ENCODE measurements at regions not wholly inside any gene's neighbourhood (a gene's known extent, or its start where the extent isn't known, plus 50 kb on each side); places are given as distances from the start of the nearest gene placed in this dataset.

- peaks cover 3% of the 10 kb centered on the region for H3K9me3 Mint-ChIP-seq
- no peak overlapping the region for H3K4me3 Mint-ChIP-seq
- ChIA-PET POLR2A (no interaction called here), CTCF (no interaction called here)
- DNase-seq = no peak
- H3K36me3 Mint-ChIP-seq (ENCODE audit: low read depth) = peaks cover 2% of the 10 kb centered on the region
- H3K4me1 Mint-ChIP-seq = peaks cover 24% of the 10 kb centered on the region
- no peak overlapping the region for H3K27ac Mint-ChIP-seq
- peaks cover 4% of the 10 kb centered on the region for H3K27me3 Mint-ChIP-seq
These were observed 383.6 kb downstream of the GADD45G start for GRCh38 chr9:89988458-89988857.

- no peaks in the 10 kb centered on the region for H3K9me3 Mint-ChIP-seq
These were observed 386.5 kb downstream of the GADD45G start for GRCh38 chr9:89991204-89991790.

GRCh38 chr9:89992326-89993198, 387.8 kb downstream of the GADD45G start:
- Mint-ChIP-seq H3K9me3 (no peaks in the 10 kb centered on the region), H3K27me3 (peaks cover 3% of the 10 kb centered on the region), H3K4me1 (no peaks in the 10 kb centered on the region), H3K36me3 (ENCODE audit: low read depth) (no peaks in the 10 kb centered on the region), H3K27ac (no peak overlapping the region), H3K4me3 (no peak overlapping the region)
- ChIA-PET POLR2A (no interaction called here), CTCF (interaction anchor here (0.9 to 2.3 kb wide), 5 partner anchors 9 to 390 kb away, joined by 3 to 8 read pairs (median 3); no protein-coding TSS in a partner anchor)
- DNase-seq = no peak

More at GRCh38 chr9:89991204-89991790, 386.5 kb downstream of the GADD45G start:
- DNase-seq = no peak
- Mint-ChIP-seq H3K4me1 (no peaks in the 10 kb centered on the region), H3K27me3 (peaks cover 4% of the 10 kb centered on the region), H3K36me3 (ENCODE audit: low read depth) (no peaks in the 10 kb centered on the region), H3K27ac (no peak overlapping the region), H3K4me3 (no peak overlapping the region)
- CTCF ChIA-PET = interaction anchor here (0.9 to 2.3 kb wide), 4 partner anchors 8 to 106 kb away, joined by 3 to 8 read pairs (median 4); no protein-coding TSS in a partner anchor
- POLR2A ChIA-PET = no interaction called here

- no peak overlapping the region for H3K4me3 Mint-ChIP-seq
- DNase-seq = no peak
- no peaks in the 10 kb centered on the region for H3K27me3 Mint-ChIP-seq
- H3K36me3 Mint-ChIP-seq (ENCODE audit: low read depth) = no peaks in the 10 kb centered on the region
- ChIA-PET CTCF (interaction anchor here (2.0 kb wide), 1 partner anchor 9 kb away, joined by 7 read pairs; no protein-coding TSS in a partner anchor), POLR2A (no interaction called here)
- no peaks in the 10 kb centered on the region for H3K9me3 Mint-ChIP-seq
- H3K27ac Mint-ChIP-seq = no peak overlapping the region
- H3K4me1 Mint-ChIP-seq = peaks cover 8% of the 10 kb centered on the region
These were observed 389.1 kb downstream of the GADD45G start for GRCh38 chr9:89993678-89994630.

GRCh38 chr9:89994988-89995613, 390.3 kb downstream of the GADD45G start:
- ChIA-PET CTCF (interaction anchor here (0.6 to 2.0 kb wide), 2 partner anchors 11 to 12 kb away, joined by 3 to 7 read pairs; no protein-coding TSS in a partner anchor), POLR2A (no interaction called here)
- H3K27ac Mint-ChIP-seq = peak overlapping the region; percentile 14
- H3K9me3 Mint-ChIP-seq = no peaks in the 10 kb centered on the region
- DNase-seq = no peak
- H3K36me3 Mint-ChIP-seq (ENCODE audit: low read depth) = no peaks in the 10 kb centered on the region
- no peaks in the 10 kb centered on the region for H3K27me3 Mint-ChIP-seq
- no peak overlapping the region for H3K4me3 Mint-ChIP-seq
- H3K4me1 Mint-ChIP-seq = peaks cover 20% of the 10 kb centered on the region

- no peak overlapping the region for H3K27ac Mint-ChIP-seq
- CTCF ChIA-PET = interaction anchor here (0.7 kb wide), 1 partner anchor 8 kb away, joined by 3 read pairs; no protein-coding TSS in a partner anchor
- H3K9me3 Mint-ChIP-seq = no peaks in the 10 kb centered on the region
These were observed 391.3 kb downstream of the GADD45G start for GRCh38 chr9:89996116-89996515.

GRCh38 chr9:89996773-89997172, 392.0 kb downstream of the GADD45G start:
- Mint-ChIP-seq H3K4me3 (no peak overlapping the region), H3K27me3 (no peaks in the 10 kb centered on the region), H3K4me1 (peaks cover 34% of the 10 kb centered on the region), H3K36me3 (ENCODE audit: low read depth) (no peaks in the 10 kb centered on the region), H3K27ac (no peak overlapping the region), H3K9me3 (no peaks in the 10 kb centered on the region)
- DNase-seq = no peak
- CTCF ChIA-PET = interaction anchor here (0.9 to 1.0 kb wide), 2 partner anchors 12 to 393 kb away, joined by 3 read pairs; no protein-coding TSS in a partner anchor
- POLR2A ChIA-PET = no interaction called here

More at GRCh38 chr9:89996116-89996515, 391.3 kb downstream of the GADD45G start:
- Mint-ChIP-seq H3K27me3 (no peaks in the 10 kb centered on the region), H3K36me3 (ENCODE audit: low read depth) (no peaks in the 10 kb centered on the region), H3K4me3 (no peak overlapping the region), H3K4me1 (peaks cover 30% of the 10 kb centered on the region)
- no peak for DNase-seq
- POLR2A ChIA-PET = no interaction called here

GRCh38 chr9:89998633-89999032, 393.8 kb downstream of the GADD45G start:
- H3K36me3 Mint-ChIP-seq (ENCODE audit: low read depth) = no peaks in the 10 kb centered on the region
- ChIA-PET CTCF (interaction anchor here (0.6 to 1.6 kb wide), 6 partner anchors 80 to 401 kb away, joined by 3 to 5 read pairs (median 3); no protein-coding TSS in a partner anchor), POLR2A (no interaction called here)
- H3K27me3 Mint-ChIP-seq = no peaks in the 10 kb centered on the region
- H3K4me3 Mint-ChIP-seq = no peak overlapping the region
- peaks cover 44% of the 10 kb centered on the region for H3K4me1 Mint-ChIP-seq
- H3K9me3 Mint-ChIP-seq = no peaks in the 10 kb centered on the region
- DNase-seq = no peak
- H3K27ac Mint-ChIP-seq = peak overlapping the region; percentile 94

- ChIA-PET POLR2A (no interaction called here), CTCF (interaction anchor here (0.7 to 2.5 kb wide), 9 partner anchors 12 to 401 kb away, joined by 3 to 11 read pairs (median 3); no protein-coding TSS in a partner anchor)
- Mint-ChIP-seq H3K4me1 (peaks cover 44% of the 10 kb centered on the region), H3K4me3 (peak overlapping the region; percentile 70), H3K27me3 (no peaks in the 10 kb centered on the region), H3K36me3 (ENCODE audit: low read depth) (no peaks in the 10 kb centered on the region), H3K27ac (peak overlapping the region; percentile 94), H3K9me3 (no peaks in the 10 kb centered on the region)
- no peak for DNase-seq
These were observed 394.3 kb downstream of the GADD45G start for GRCh38 chr9:89999176-89999533.

- no peaks in the 10 kb centered on the region for H3K27me3 Mint-ChIP-seq
- H3K27ac Mint-ChIP-seq = peak overlapping the region; percentile 94
- peak; percentile 83 for DNase-seq
- no peaks in the 10 kb centered on the region for H3K9me3 Mint-ChIP-seq
- H3K36me3 Mint-ChIP-seq (ENCODE audit: low read depth) = no peaks in the 10 kb centered on the region
- POLR2A ChIA-PET = no interaction called here
- peaks cover 44% of the 10 kb centered on the region for H3K4me1 Mint-ChIP-seq
- H3K4me3 Mint-ChIP-seq = peak overlapping the region; percentile 70
- CTCF ChIA-PET = interaction anchor here (0.7 to 2.5 kb wide), 8 partner anchors 13 to 402 kb away, joined by 3 to 11 read pairs (median 4); no protein-coding TSS in a partner anchor
These were observed 394.9 kb downstream of the GADD45G start for GRCh38 chr9:89999534-90000370.

GRCh38 chr9:90000925-90001324, 396.1 kb downstream of the GADD45G start:
- Mint-ChIP-seq H3K4me3 (no peak overlapping the region), H3K27me3 (peaks cover 3% of the 10 kb centered on the region)
- CTCF ChIA-PET = interaction anchor here (0.7 to 2.5 kb wide), 3 partner anchors 9 to 398 kb away, joined by 3 to 11 read pairs (median 7); no protein-coding TSS in a partner anchor

More at GRCh38 chr9:90000925-90001324, 396.1 kb downstream of the GADD45G start:
- Mint-ChIP-seq H3K27ac (no peak overlapping the region), H3K36me3 (ENCODE audit: low read depth) (no peaks in the 10 kb centered on the region), H3K9me3 (peaks cover 3% of the 10 kb centered on the region), H3K4me1 (peaks cover 44% of the 10 kb centered on the region)
- POLR2A ChIA-PET = no interaction called here
- DNase-seq = no peak

All from activated CD4-positive, alpha-beta T cell treated with anti-CD3 and anti-CD28 coated beads, Interleukin-2, amount 10 ng/mL, durations not matched to agents 7 days and 5 days (primary cell).